HEK293T (cell line): ENCODE measurements at regions not wholly inside any gene's neighbourhood (a gene's known extent, or its start where the extent isn't known, plus 50 kb on each side); places are given as distances from the start of the nearest gene placed in this dataset.

Experiments used
- BHLHE40 ChIP-seq: fragments of 450-650 bp; IDR thresholded peaks from 2 replicates; pipeline ENCODE4 v1.6.1; 2016; ENCODE audit warnings: mild to moderate bottlenecking, moderate library complexity, borderline replicate concordance
- FOXA1 ChIP-seq: fragments of 450-650 bp; IDR thresholded peaks from 2 replicates; pipeline ENCODE4 v1.6.1; 2016; ENCODE audit warnings: mild to moderate bottlenecking
- SP1 ChIP-seq: fragments of 450-650 bp; IDR thresholded peaks from 2 replicates; pipeline ENCODE4 v1.6.1; 2017
- TARDBP ChIP-seq: fragments of 450-650 bp; IDR thresholded peaks from 2 replicates; pipeline ENCODE4 v1.6.1; 2016
- ZNF384 ChIP-seq: fragments of 450-650 bp; IDR thresholded peaks from 2 replicates; pipeline ENCODE4 v1.6.1; 2016

GRCh38 chr16:54436346-54436745, 149.8 kb upstream of the IRX3 start:
- TF ChIP-seq ZNF384 (no peak), SP1 (no peak), BHLHE40 (no peak), TARDBP (no peak), FOXA1 (no peak)
